ENCODE measurements at regions not wholly inside any gene's neighbourhood (a gene's known extent, or its start where the extent isn't known, plus 50 kb on each side); places are given as distances from the start of the nearest gene placed in this dataset.
"Not testable (repeated sequence)": the region's sequence is repeated elsewhere in the genome, so short reads cannot be mapped to it uniquely, and the experiment has no call there.

GRCh38 chr20:52060794-52061714, 130.5 kb downstream of the ZFP64 start:
- no peak for TF ChIP-seq EZH2 (IDR thresholded peaks at IDR 0.05; ENCODE audit: borderline replicate concordance, low read length)
- no peak for TF ChIP-seq CTCF (IDR thresholded peaks at IDR 0.05; ENCODE audit: low read length)
- Histone ChIP-seq H3K27me3 (ENCODE audit: insufficient read depth, low read length) (no peaks in the 10 kb centered on the region), H3K9ac (ENCODE audit: low read length) (no peak overlapping the region), H2AFZ (ENCODE audit: low read length) (no peak overlapping the region), H3K9me2 (ENCODE audit: low read depth, low read length) (no peaks in the 10 kb centered on the region), H3K4me3 (ENCODE audit: low read depth, low read length, poor library complexity, severe bottlenecking) (no peak overlapping the region), H3K4me2 (ENCODE audit: low read length) (no peak overlapping the region), H3F3A (ENCODE audit: insufficient read depth, low read length) (no peaks in the 10 kb centered on the region), H3K36me3 (ENCODE audit: insufficient read depth, low read length) (no peaks in the 10 kb centered on the region), H3K4me1 (ENCODE audit: insufficient read depth, low read length, severe bottlenecking) (no peaks in the 10 kb centered on the region), H4K20me1 (ENCODE audit: insufficient read depth, low read length) (no peaks in the 10 kb centered on the region), H3K79me2 (ENCODE audit: insufficient read depth, low read length) (no peaks in the 10 kb centered on the region), H3K27ac (ENCODE audit: low read depth, low read length, poor library complexity, severe bottlenecking) (no peak overlapping the region), H3K9me3 (ENCODE audit: low read length) (no peaks in the 10 kb centered on the region)

- H3K9me2 ChIP-seq (ENCODE audit: low read depth, low read length); H3K9ac ChIP-seq (ENCODE audit: low read length); H3K27me3 ChIP-seq (ENCODE audit: insufficient read depth, low read length); H3F3A ChIP-seq (ENCODE audit: insufficient read depth, low read length); H3K79me2 ChIP-seq (ENCODE audit: insufficient read depth, low read length); H2AFZ ChIP-seq (ENCODE audit: low read length); H3K4me1 ChIP-seq (ENCODE audit: insufficient read depth, low read length, severe bottlenecking); H3K4me3 ChIP-seq (ENCODE audit: low read depth, low read length, poor library complexity, severe bottlenecking); H3K9me3 ChIP-seq (ENCODE audit: low read length); H3K27ac ChIP-seq (ENCODE audit: low read depth, low read length, poor library complexity, severe bottlenecking); H3K4me2 ChIP-seq (ENCODE audit: low read length); H3K36me3 ChIP-seq (ENCODE audit: insufficient read depth, low read length); H4K20me1 ChIP-seq (ENCODE audit: insufficient read depth, low read length): not testable (repeated sequence)
Observed at GRCh38 chr20:52057133-52057532, 134.4 kb downstream of the ZFP64 start.

- Histone ChIP-seq H3K9ac (ENCODE audit: low read length) (no peak overlapping the region), H3K79me2 (ENCODE audit: insufficient read depth, low read length) (no peaks in the 10 kb centered on the region), H3K4me2 (ENCODE audit: low read length) (no peak overlapping the region), H3K9me3 (ENCODE audit: low read length) (no peaks in the 10 kb centered on the region), H3K9me2 (ENCODE audit: low read depth, low read length) (no peaks in the 10 kb centered on the region), H3K4me3 (ENCODE audit: low read depth, low read length, poor library complexity, severe bottlenecking) (no peak overlapping the region), H3K36me3 (ENCODE audit: insufficient read depth, low read length) (no peaks in the 10 kb centered on the region), H3F3A (ENCODE audit: insufficient read depth, low read length) (no peaks in the 10 kb centered on the region), H2AFZ (ENCODE audit: low read length) (no peak overlapping the region), H3K27me3 (ENCODE audit: insufficient read depth, low read length) (no peaks in the 10 kb centered on the region), H3K27ac (ENCODE audit: low read depth, low read length, poor library complexity, severe bottlenecking) (no peak overlapping the region), H4K20me1 (ENCODE audit: insufficient read depth, low read length) (no peaks in the 10 kb centered on the region), H3K4me1 (ENCODE audit: insufficient read depth, low read length, severe bottlenecking) (no peaks in the 10 kb centered on the region)
- TF ChIP-seq CTCF (IDR thresholded peaks at IDR 0.05; ENCODE audit: low read length), result no peak
- no peak for TF ChIP-seq EZH2 (IDR thresholded peaks at IDR 0.05; ENCODE audit: borderline replicate concordance, low read length)
Observed at GRCh38 chr20:52056203-52057062, 135.1 kb downstream of the ZFP64 start.

All from OCI-LY1 (cell line).